HG03280 (cell line): ENCODE measurements at regions not wholly inside any gene's neighbourhood (a gene's known extent, or its start where the extent isn't known, plus 50 kb on each side); places are given as distances from the start of the nearest gene placed in this dataset.

Source experiments
- ATAC-seq: cut with Tn5 transposase; IDR thresholded peaks from one replicate; pipeline ENCODE4 v1.9.1; 2021; ENCODE audit warnings: mild to moderate bottlenecking, moderate library complexity; ENCODE audit not compliant: unreplicated experiment

DNA sequence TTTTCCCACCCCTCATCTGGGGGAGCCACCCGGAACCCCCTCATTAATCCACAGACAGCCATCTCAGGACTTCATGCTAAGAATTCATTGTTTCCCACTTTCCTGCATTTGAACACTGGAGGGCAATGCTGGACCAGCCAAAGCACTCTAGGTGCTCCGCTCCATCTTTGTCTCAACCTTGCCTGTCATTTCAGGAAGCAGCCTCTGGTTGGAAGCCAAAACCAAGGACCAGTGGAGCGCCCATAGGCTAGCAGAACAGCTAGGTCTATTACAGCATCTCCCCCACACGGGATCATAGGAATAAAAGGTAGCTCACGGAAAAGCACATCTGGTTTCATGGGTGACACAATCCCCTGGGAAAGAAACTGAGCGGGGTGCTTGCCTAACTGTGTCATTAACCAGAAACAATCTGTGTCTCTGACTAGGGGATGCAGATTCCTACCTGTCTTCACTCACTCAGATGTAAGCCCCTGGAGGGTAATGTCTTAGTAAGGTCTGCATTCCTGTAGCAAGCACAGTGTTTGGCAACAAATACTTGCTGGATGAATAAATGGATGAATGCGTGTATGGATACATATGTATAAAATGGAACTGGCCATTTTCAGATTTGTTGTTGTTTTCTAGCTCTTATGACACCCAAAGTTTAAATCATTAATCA, 197.0 kb downstream of the DAD1 start:
- ATAC-seq: peak; percentile 48

GRCh38 chr14:22390824-22391461, 198.1 kb downstream of the DAD1 start:
- ATAC-seq: no peak

DNA sequence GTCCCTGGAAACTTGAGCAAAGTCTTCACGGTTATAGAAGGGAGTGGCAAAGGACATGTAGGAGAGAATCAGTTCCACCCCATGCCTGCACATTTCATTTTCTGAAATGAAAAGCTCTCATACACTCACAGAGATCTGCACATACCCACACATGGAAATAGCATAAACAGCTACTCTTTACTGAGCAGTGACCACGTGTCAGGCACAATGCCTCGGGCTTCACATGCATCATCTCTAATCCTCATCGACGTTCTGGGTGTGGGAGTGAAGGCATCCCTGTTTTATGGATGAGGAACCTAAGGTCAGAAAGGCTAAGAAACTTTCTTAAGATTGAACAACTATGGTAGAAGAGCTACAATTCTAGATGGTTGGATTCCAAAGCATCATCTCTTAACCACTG, 198.8 kb downstream of the DAD1 start:
- no peak for ATAC-seq

DNA sequence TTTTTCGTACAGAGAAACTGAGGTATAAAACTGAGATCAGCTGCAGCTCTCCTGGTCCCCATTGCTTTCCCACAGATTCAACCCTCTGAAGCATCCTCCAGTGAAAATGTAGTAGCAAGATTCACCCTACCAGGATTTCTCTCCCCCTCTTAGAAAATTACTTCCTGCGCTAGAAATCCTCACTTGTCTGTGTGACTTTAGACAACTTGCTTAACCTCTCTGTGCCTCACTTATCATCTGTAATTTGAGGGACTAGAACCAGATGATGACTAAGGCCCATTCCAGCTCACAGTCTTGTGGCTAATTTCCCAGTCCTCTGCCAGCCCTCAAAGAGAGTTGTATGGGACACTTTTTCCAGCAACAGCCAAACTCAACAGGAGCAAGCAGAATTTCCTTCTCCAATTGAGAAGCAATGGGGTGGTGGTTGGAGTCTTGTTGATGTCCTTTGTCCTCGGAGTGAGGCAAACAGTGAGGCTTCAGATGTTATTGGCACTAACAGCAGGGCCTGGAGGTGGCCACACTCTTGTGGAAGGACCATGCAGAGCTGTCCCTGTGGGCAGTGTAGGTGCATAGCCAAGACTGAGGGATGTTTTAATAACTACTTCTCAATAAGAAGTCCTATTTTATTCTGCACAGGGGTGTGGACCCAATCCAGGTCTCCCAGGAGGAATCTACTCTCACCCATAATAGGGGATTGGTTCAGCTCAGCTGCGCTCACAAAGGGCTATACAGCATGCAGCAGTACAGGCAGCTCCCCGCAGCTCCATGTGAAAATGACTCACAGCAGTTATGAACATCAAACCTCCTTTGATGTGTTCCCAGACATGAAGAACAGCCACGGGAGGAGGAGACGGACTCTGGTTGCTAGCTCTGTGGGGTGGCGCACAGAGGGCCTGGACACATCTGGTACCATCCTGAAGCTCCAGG, 200.1 kb downstream of the DAD1 start:
- ATAC-seq: no peak

- ATAC-seq: no peak
These were observed 201.2 kb downstream of the DAD1 start for GRCh38 chr14:22387776-22388241.

DNA sequence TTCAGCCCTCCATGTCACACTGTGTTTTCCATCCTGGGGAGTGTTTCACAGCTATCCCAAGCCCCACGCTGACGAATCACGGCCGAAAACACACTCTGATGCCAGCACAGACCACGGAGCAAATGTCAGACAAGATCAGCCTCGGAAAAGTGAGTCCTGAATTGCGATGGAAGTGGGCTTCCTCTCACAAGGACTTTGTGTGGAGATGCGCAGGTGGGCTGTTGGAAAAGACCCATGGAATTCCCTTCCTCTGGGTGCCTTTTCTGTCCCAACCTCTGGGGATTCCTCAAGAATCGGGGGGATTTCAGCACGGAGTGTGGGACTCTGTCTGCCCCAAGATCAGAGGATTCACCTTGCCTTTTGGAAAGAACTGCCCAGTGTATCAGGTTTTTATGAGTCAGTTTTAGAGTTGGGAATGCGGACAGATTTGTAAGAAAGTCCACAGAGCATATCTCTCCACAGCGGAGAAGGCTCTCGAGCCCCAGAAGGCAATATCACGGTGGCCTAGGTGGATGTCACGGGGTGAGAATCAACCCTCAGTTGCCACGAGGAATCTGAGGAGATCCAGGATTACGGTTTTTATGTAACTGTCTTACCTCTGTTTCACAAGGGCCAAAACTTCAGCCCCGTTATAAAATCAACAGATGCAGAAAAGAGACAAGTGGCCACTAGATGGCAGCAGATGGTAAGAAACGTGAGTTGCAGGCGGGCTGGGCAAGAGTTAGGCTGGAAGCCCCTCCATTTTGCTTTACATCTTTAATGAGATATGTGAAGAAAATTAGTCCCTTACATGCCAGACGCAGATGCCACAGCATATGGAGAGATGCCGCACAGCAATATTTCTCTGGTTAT, 201.9 kb downstream of the DAD1 start:
- ATAC-seq: no peak

DNA sequence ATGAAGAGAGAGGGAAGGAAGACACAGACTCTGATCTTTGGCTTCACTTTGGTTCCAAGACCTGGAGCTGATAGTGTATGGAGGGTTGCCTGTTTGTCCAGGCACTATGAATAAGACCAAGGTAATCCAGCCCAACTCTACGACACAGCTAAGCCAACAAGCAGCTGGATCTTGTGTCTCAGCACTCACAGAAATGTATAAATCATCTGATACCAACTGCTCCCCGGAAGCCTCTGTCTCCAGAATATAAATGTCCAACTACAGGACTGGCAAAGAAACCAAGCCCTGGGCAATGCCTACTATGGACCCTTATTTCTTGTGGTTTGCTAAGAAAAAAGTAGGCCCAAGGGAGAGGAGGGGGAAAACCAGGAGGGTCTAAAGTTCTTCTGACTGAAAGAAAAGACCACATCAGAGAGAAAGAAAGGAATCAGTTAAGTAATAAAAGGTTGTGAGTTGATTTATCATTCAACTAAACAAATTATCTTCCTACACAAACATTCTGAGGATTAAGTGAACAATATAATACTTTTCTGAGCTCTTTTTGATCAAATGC, 204.0 kb downstream of the DAD1 start:
- no peak for ATAC-seq

DNA sequence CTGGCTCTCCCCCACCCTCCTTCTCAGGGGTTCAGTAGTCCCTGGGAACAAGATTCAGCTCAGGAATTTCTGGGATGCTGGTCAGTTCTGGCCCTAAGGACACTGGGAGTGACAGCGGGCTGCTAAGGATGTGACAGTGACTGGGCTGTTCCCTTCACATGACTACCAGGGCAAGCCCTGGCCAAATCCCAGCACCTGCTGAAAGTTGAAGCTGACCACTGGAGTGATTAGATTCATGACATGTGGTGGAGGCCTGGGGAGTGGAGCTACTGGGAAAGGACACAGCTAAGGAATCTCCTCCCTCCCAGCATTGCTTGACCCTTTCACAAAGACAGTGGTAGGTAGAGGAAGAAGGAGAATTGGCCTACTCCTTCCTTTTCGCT, 204.9 kb downstream of the DAD1 start:
- ATAC-seq: no peak

DNA sequence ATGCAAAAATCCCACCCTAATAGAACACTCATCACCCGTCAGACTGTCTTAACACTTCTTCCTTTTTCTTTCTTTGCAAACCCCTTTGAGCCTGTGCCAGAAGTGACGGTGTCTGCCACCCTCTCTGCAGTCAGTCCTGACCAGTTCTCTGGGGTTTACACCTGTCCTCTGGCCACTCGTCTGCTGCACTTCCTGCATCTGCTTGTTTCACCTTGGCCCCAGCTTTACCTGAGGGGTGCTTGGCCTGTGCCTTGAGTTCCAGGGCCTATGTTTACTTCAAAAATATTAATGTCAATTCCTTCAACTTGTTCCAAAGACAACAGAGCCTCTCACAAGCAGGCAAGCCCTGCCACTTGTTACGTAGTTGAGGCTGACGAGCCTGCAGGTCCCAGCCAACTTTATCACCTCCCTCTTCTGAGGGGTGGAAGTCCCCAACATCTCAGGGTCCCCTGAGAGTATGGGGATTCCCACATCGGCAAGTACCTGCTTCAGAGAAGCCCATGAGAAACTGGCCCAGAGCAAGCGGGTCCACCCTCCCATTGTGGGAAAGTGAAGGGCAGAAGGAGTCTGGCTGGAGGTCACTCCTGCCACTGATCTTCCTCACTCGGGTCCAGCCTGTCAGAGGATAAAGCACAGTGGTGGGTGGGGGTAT, 205.4 kb downstream of the DAD1 start:
- peak; percentile 36 for ATAC-seq

- no peak for ATAC-seq
These were observed 206.1 kb downstream of the DAD1 start for GRCh38 chr14:22382955-22383354.

- ATAC-seq: no peak
These were observed 206.6 kb downstream of the DAD1 start for GRCh38 chr14:22382395-22382794.

- no peak for ATAC-seq
These were observed 207.3 kb downstream of the DAD1 start for GRCh38 chr14:22381766-22382165.

GRCh38 chr14:22381408-22381760, 207.6 kb downstream of the DAD1 start:
- no peak for ATAC-seq

DNA sequence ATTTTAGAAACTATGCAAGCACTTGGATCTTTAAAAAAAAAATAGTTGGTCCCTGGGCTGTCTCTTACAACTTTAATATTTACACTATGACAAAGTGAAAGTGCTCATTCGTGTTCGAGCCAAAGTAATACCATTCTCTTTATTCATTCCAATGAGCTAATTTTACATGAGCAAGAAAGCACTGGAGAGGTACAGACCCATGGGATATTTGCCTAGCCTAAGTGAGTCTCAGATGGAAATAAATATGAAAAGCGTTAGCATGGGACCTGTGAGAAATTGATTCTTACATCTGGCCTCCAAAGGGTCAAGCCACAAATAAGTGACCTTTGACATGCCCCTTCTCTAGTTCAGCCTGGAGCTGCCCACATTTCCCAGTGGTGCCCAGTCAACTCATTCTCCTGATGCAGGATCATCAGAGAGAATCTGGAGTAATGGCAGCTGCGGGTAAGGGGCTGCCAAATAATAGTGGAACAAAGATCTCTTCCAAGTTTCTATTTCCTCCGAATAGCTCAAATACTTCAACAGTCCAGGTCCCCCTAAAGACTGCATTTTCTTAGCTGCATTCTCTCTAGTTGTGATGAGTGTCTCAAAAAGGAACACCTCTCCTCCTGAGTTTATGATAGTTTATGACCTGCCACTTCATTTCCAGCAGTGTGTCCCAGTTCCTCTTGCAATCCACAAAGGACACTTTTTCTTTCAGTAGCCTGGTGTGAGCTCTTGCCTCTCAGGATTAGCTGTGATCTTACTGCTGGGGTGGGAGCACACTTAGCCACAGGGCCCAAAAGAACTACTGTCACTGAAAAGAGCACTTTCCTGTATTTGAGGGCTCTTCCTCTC, 208.2 kb downstream of the DAD1 start:
- no peak for ATAC-seq

GRCh38 chr14:22379727-22380126, 209.3 kb downstream of the DAD1 start:
- ATAC-seq: no peak

GRCh38 chr14:22378181-22378580, 210.8 kb downstream of the DAD1 start:
- no peak for ATAC-seq

- ATAC-seq: no peak
These were observed 213.6 kb downstream of the DAD1 start for GRCh38 chr14:22375321-22375930.

DNA sequence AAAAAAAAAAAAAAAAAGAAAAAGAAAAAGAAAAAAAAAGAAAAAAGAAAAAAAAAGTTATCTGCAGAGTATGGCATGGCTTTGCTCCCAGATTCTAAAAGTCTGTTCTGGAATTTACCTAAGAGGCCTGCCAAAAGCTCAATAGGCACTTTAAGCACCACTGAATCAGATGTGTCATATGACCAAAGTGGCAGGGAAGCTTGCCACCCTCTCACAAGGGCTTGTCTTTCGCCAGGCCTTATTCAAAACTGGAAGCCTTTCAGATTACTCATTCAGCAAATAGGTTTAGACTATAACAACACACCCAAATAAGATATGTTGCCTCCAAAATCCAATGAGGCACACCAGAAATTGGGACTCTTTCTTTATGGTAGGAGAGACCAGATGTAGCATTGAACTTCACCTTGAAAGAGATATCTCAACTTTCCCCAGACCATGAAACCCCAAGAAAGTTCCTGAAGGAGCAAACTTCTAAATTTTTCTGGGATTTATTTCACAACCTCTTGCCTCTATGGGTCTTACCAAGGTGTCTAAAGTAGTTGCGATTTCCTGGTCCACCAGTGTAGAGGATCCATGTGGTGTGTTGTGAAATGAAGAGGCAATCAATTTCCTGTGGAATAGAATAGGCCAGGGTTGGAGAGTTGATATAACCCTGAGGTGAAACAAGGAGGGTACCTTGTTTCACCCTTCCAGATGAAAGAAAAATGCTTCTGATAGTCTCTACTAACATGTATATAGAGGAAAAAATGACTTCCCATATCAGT, 218.8 kb downstream of the DAD1 start:
- no peak for ATAC-seq
